Coronary artery (tissue), 2 donors: ENCODE measurements at regions not wholly inside any gene's neighbourhood (a gene's known extent, or its start where the extent isn't known, plus 50 kb on each side); places are given as distances from the start of the nearest gene placed in this dataset.

Experiments used
- DNase-seq: peaks from one replicate; pipeline ENCODE4 v3.0.0-alpha.2; 2017; ENCODE audit warnings: low spot score
- H3K27ac ChIP-seq, 2 donors: fragments of 200-600 bp; sonication (generic); one replicate each; pipeline ENCODE4 v1.5.1; 2016 to 2019
- H3K4me3 ChIP-seq: fragments of 200-600 bp; sonication (generic); 2 replicates; pipeline ENCODE4 v1.5.1; 2016; ENCODE audit warnings: mild to moderate bottlenecking, moderate library complexity
- TF ChIP-seq, protein P1 (sequence below): fragments of 200-600 bp; sonication (generic); IDR thresholded peaks from one replicate; pipeline ENCODE4 v1.5.1; 2019; ENCODE audit warnings: antibody characterized with exemption

DNA sequence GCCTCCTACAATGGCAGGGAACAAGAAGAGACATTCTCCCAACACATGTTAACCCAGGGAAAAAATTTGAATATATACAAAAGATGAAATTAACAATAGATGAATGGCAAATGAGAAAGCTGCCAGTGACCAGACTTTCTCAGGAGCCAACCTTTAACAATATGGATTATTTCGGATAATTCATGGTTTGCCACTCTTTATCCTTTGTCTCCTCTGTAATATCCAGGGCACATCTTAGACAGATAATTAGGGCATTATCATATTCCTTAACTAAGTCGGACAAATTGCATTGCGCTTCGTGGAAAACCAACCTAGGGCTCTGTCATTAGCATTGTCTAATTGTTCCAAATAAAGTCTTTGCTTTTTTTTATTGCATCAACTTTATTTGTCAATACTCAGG lies 97.3 kb downstream of the CDCA7 start:
- no peak for DNase-seq
- TF ChIP-seq, protein P1, sequence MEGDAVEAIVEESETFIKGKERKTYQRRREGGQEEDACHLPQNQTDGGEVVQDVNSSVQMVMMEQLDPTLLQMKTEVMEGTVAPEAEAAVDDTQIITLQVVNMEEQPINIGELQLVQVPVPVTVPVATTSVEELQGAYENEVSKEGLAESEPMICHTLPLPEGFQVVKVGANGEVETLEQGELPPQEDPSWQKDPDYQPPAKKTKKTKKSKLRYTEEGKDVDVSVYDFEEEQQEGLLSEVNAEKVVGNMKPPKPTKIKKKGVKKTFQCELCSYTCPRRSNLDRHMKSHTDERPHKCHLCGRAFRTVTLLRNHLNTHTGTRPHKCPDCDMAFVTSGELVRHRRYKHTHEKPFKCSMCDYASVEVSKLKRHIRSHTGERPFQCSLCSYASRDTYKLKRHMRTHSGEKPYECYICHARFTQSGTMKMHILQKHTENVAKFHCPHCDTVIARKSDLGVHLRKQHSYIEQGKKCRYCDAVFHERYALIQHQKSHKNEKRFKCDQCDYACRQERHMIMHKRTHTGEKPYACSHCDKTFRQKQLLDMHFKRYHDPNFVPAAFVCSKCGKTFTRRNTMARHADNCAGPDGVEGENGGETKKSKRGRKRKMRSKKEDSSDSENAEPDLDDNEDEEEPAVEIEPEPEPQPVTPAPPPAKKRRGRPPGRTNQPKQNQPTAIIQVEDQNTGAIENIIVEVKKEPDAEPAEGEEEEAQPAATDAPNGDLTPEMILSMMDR, result no peak
- no peak overlapping the region for H3K4me3 ChIP-seq
- H3K27ac ChIP-seq, result no peak overlapping the region

DNA sequence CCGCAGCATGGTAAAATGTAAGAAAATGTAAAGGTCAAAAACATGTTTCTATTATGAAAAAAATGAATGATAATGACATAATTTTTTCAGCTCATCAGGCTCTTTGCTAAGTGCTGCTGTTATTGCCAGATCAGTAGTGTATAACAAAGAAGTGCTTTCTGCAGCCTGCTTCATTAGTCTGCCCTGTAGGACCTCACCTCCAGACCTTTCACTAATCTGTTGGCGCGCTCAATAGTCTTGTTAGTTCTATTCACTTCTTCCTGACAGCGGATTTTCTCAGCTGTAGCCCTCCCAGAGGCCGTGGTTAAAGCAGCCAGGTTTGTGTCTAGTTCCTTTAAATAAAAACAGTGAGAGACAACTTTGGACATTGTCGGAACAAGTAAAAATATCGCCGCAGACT lies 97.7 kb downstream of the CDCA7 start:
- no peak overlapping the region for H3K4me3 ChIP-seq
- H3K27ac ChIP-seq, result no peak overlapping the region
- no peak for DNase-seq
- TF ChIP-seq, protein P1, result no peak

DNA sequence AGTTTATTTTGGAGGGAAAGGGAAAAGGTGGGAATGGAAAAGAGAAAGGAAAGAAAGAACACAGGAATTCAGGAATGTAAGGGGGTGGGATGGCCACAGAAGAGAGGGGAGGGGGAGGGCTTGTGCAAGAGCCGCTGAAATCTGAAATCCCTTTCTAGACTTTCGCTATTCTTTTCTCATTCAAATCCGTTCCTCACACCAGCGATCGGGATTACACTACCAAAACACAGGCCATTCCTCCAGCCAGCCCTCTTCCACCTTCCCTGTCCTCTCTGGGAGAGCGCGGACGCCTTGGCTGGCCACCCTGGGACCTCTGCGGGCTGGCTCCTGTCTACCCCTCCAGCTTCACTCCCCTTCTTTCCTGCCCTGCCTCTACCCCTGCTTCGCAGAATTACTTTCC lies 102.3 kb downstream of the CDCA7 start:
- Histone ChIP-seq H3K4me3 (no peak overlapping the region), H3K27ac (no peak overlapping the region)
- TF ChIP-seq, protein P1, result no peak
- no peak for DNase-seq

DNA sequence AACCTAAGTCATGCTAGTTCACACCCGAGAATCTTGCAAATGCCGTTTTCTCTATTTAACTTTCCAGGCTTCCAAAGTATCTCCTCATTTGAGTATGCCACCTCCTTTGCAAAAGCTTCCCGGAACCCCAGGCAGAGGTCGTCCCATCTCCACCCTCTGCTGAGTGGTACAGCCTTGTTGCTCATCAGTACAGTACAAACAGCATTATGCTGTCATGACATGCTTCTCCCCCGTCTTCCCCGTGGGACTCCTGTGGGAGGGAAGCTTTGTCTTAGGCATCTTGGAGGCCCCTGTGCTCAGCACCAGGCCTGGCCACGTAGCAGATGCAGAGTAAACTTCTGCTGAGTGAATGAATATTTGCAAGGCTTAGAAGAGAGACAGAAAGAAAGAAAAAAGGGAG lies 102.7 kb downstream of the CDCA7 start:
- TF ChIP-seq, protein P1, result no peak

DNA sequence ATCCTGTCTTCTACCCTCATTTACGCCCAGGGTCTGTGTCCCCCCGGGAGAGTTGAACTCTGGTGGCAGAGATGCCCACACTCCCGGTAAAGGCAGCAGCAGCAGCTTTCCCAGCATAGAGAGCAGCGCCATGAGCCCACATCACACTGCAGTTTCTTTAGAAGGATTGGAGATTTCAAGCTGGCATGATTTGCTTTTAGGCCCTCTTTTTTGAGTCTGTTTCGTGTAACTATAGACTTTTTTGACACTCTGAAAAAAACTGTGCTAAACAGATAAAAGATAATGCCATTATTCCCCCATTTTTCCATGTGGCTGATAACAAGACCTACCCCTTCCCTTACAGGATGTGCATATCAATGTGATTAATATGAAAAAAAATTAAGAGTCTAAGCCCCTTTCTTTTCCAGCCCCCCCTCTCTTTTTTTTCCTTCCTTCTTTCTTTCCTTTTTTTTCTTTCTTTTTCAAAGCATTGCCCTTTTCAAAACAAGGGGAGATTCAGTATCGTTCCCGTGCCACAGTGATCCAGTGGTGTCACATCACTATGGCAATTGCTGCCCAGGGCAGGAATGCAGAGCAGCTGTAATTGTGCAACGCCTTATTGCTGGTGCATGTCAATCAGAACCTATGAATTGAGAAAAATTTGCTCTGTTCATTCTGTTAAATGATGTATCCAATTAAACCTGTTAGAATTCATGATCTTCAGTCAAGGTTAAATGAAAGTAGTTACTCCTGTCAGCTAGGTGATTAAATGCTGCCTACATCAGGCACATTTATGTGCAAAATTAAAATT lies 104.5 kb downstream of the CDCA7 start:
- DNase-seq, result no peak
- no peak overlapping the region for H3K27ac ChIP-seq
- TF ChIP-seq, protein P1, result no peak
- H3K4me3 ChIP-seq, result no peak overlapping the region

More for the DNA sequence above, 102.7 kb downstream of the CDCA7 start:
- no peak for DNase-seq
- Histone ChIP-seq H3K4me3 (no peak overlapping the region), H3K27ac (no peak overlapping the region)

DNA sequence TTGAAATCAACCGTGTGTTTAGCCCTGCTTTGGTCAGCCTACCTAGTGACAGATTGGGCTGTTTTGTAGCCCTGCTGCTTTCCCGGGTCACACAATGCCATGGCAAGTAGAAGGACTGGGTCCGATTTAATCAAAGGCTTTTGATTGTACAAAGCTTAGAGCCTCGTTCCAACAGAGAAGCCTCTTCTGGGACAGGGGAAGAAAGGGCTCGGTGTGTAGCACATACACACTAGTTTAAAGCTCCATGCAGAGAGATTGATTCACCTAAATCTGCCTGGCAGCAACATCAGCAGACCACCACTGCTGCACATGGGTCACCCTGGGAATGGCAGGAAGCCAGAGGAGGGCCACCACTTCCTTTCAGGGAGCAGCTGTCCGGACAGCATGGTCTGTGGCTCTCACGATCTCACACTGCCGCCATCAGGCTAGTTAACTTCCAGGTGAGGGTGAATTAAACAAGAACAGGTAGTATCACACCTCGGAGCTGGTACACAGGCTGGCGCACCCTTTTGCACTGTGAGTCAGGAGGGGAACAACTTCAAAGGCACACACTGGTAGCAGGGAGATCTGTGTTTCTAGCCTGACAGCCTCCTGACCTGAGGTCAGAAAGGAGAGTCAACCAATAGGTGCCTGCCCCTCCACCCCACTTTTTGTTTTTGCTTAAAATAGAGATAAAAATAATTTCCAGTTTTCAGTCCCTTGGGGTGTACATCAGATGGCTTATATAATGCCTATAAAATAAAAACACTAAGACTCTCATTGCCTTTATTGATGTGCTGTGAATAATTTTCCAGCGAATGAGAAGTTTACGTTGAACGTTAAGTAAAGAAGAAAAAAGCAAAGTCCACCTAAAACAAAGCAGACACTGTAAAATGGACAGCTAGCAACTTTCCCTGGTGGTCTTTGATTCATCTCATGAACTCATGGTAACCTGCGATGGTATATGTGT lies 108.5 kb downstream of the CDCA7 start:
- no peak for DNase-seq
- TF ChIP-seq, protein P1, result no peak
- H3K4me3 ChIP-seq, result no peak overlapping the region
- H3K27ac ChIP-seq, result no peak overlapping the region
